ENCODE measurements at regions not wholly inside any gene's neighbourhood (a gene's known extent, or its start where the extent isn't known, plus 50 kb on each side); places are given as distances from the start of the nearest gene placed in this dataset.

GRCh38 chr2:16336916-16337315, 328.7 kb downstream of the CYRIA start:
- TF ChIP-seq CTCF (IDR thresholded peaks at IDR 0.05; ENCODE audit: control extremely low read depth in 1 of 3, insufficient read depth in 1 of 3, low read depth in 1 of 3, low read length in 3 of 3) (no peak), EP300 (IDR thresholded peaks at IDR 0.05; ENCODE audit: borderline replicate concordance in 1 of 2, low read depth in 2 of 2, low read length in 2 of 2) (no peak), CHD7 (IDR thresholded peaks at IDR 0.05; ENCODE audit: insufficient replicate concordance, low read length) (no peak), EZH2 (IDR thresholded peaks at IDR 0.05; ENCODE audit: low read depth, low read length, severe bottlenecking) (no peak), CHD2 (IDR thresholded peaks at IDR 0.05; ENCODE audit: low read length) (no peak), SIRT6 (IDR thresholded peaks at IDR 0.05; ENCODE audit: low read length) (no peak), ATF2 (IDR thresholded peaks at IDR 0.05; ENCODE audit: low read length) (no peak), BCL11A (IDR thresholded peaks at IDR 0.05; ENCODE audit: low read depth in 2 of 2, low read length in 2 of 2) (no peak), TAF7 (optimal IDR thresholded peaks at IDR 0.05; ENCODE audit: borderline replicate concordance, low read depth, low read length) (no peak), YY1 (IDR thresholded peaks at IDR 0.05; ENCODE audit: low read depth, low read length) (no peak), NRF1 (IDR thresholded peaks at IDR 0.05; ENCODE audit: low read depth, low read length) (no peak), NANOG (IDR thresholded peaks at IDR 0.05; ENCODE audit: insufficient read depth, low read depth, low read length, poor library complexity, severe bottlenecking) (no peak), KDM5A (IDR thresholded peaks at IDR 0.05; ENCODE audit: low read length) (no peak)

Data from H1 (cell line).